ENCODE measurements at regions not wholly inside any gene's neighbourhood (a gene's known extent, or its start where the extent isn't known, plus 50 kb on each side); places are given as distances from the start of the nearest gene placed in this dataset.

DNA sequence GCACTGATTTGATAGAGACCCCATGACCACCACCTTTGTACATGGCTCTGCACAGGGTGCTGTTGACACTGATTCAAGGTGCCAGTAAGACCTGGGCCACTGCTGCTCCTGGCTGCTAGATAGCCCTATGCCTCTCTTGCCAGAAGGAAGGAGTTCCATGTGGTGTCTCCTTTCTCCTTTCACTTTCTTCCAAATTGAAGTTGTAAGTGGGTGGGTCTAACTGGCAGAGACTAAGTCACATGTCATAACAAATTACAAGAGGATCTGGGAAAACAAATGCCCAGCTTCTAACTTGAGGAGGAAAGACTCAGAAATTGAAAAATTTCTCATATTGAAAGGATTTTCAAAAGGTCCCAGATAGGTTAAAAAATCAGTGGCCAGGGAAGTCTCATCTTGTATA is 116.8 kb downstream of the TFAP2B start:
- Mint-ChIP-seq H3K36me3 (no peaks in the 10 kb centered on the region), H3K27ac (no peak overlapping the region), H3K4me1 (no peaks in the 10 kb centered on the region), H3K27me3 (no peaks in the 10 kb centered on the region), H3K4me3 (no peak overlapping the region), H3K9me3 (peaks cover 0 to 7% (median 0%) of the 10 kb centered on the region in 7 donors)
- no peak for DNase-seq
- ATAC-seq (ENCODE audit: low read depth in 2 of 2), result no peak

DNA sequence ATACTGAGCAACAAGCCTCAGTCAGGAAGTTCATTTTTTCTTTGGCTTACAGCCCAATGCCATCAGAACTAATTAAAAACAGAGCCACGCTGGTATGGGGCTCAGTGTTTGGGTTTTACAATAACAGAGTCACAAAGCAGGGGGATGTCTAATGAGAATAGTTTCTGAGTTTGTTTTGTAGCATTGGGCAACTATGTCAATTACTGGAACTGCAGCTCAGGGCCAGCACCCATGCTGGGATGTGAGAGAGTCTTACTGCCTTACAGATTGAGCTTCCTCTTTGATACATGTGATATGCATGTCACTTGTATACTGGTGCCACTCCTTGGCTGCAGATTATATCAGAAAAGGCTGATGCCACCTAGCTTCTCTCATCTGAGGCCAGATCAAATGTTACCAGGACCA is 117.6 kb downstream of the TFAP2B start:
- DNase-seq (no peak), ATAC-seq (ENCODE audit: low read depth in 2 of 2) (no peak)
- H3K4me3 Mint-ChIP-seq, result no peak overlapping the region

DNA sequence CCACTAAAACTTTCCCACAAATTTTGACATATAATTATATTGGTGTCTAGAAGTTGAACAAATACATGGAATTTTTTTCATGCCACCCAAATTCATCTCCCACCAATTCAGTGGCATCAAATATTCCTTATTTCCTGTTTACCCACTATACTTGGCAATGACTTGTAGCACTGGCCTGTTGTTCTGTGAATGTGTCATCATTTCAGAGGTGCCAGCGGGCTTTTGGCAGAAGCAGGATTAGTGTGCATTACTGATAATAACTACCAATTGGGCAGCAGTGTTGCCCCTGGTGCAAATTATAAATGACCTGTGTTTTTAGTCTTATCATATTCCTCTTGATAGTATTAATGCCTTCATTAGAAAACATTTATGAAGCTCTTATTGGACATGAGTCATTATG is 121.3 kb downstream of the TFAP2B start:
- DNase-seq (no peak), ATAC-seq (ENCODE audit: low read depth in 2 of 2) (no peak)
- H3K4me1 Mint-ChIP-seq, result no peaks in the 10 kb centered on the region
- no peak overlapping the region for H3K27ac Mint-ChIP-seq
- H3K9me3 Mint-ChIP-seq, result peaks cover 0 to 7% (median 0%) of the 10 kb centered on the region in 7 donors
- no peaks in the 10 kb centered on the region for H3K27me3 Mint-ChIP-seq
- H3K4me3 Mint-ChIP-seq, result no peak overlapping the region
- H3K36me3 Mint-ChIP-seq, result no peaks in the 10 kb centered on the region

More for the DNA sequence above, 117.6 kb downstream of the TFAP2B start:
- Mint-ChIP-seq H3K27me3 (no peaks in the 10 kb centered on the region), H3K36me3 (no peaks in the 10 kb centered on the region), H3K4me1 (no peaks in the 10 kb centered on the region), H3K9me3 (peaks cover 0 to 7% (median 0%) of the 10 kb centered on the region in 7 donors), H3K27ac (no peak overlapping the region)

DNA sequence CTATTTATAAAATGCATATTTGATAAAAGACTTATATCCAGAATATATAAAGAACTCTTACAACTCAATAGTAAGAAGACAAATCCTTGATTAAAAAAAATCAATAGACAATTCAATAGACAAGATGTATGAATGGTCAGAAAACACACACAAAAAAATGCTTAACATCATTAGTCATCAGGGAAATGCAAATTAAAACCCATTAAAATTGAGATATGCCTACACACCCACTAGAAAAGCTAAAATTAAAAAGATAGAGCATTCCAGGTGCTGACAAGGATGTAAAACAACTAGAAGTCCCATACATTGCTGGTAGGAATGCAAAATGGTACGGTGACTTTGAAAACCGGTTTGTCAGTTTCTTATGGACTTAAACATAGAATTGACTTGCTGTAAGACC is 127.1 kb downstream of the TFAP2B start:
- no peaks in the 10 kb centered on the region for H3K36me3 Mint-ChIP-seq
- no peak for ATAC-seq (ENCODE audit: low read depth in 2 of 2)

DNA sequence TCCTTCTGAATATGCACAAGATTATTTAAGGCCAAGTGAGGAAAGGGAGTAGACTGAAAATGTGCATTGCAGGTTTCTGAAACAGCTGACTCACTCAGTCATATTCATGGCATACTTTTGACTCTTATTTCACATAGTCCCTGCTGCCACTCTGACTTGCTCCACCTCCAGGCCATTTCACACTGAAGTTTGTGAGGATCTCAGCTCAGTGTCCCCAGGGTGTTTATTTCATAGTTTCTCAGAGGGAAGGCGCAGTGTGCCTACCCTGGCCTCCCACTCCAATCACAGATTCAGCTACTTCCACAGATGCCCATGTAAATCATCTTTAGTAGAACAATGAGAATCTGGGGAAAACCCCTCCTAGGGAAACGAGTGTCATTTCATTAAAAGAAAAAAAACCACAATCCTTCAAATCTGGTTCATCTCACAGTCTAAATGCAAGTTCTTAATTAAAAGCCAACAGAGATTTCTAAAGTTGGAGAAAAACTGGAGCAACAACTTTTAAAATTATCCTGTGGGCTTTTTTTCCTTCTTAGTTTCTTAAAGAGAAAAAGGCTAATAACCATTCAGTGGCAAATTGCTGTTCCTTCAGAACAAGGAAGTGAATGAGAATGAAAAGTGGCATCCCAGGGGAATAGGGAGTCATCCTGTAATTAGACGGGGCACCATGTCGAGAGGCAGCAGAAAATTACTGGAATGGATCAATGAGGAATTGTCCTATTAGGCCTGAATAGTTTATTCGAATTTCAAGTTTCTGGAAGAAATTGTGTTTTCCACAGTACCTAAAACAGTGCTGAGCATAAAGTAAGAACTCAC is 133.6 kb downstream of the TFAP2B start:
- ATAC-seq (ENCODE audit: low read depth in 2 of 2), result no peak
- H3K4me3 Mint-ChIP-seq, result no peak overlapping the region
- peaks cover 0 to 2% (median 0%) of the 10 kb centered on the region in 7 donors for H3K9me3 Mint-ChIP-seq

More for the DNA sequence above, 127.1 kb downstream of the TFAP2B start:
- Mint-ChIP-seq H3K9me3 (peaks cover 0 to 2% (median 0%) of the 10 kb centered on the region in 7 donors), H3K27ac (no peak overlapping the region), H3K4me3 (no peak overlapping the region), H3K27me3 (peaks cover 0 to 4% (median 0%) of the 10 kb centered on the region in 3 donors), H3K4me1 (no peaks in the 10 kb centered on the region)
- no peak for DNase-seq

DNA sequence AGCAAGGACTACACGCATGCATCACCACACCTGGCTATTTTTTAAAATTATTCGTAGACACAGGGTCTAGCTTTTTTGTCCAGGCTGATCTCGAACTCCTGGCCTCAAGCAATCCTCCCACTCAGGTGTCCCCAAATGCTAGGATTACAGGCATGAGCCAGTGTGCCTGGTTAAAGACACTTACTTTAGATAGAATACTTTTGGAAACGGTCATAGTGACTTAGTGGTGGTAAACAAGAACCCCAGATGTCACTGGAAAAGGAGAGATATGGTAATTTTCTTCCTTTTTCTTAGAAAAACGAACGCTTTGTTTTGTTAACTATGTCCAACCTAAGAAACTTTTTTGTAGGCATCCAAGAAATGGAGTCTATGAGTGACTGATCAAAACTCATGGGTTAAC is 137.3 kb downstream of the TFAP2B start:
- H3K9me3 Mint-ChIP-seq, result no peaks in the 10 kb centered on the region
- ATAC-seq (ENCODE audit: low read depth in 2 of 2), result no peak
- H3K27ac Mint-ChIP-seq, result no peak overlapping the region
- H3K4me3 Mint-ChIP-seq, result no peak overlapping the region
- no peak for DNase-seq
- peaks cover 0 to 3% (median 0%) of the 10 kb centered on the region in 3 donors for H3K4me1 Mint-ChIP-seq
- no peaks in the 10 kb centered on the region for H3K36me3 Mint-ChIP-seq
- H3K27me3 Mint-ChIP-seq, result no peaks in the 10 kb centered on the region

More for the DNA sequence above, 133.6 kb downstream of the TFAP2B start:
- H3K36me3 Mint-ChIP-seq, result no peaks in the 10 kb centered on the region
- no peak for DNase-seq
- H3K27ac Mint-ChIP-seq, result no peak overlapping the region
- H3K4me1 Mint-ChIP-seq, result peaks cover 0 to 3% (median 0%) of the 10 kb centered on the region in 3 donors
- H3K27me3 Mint-ChIP-seq, result peaks cover 0 to 4% (median 0%) of the 10 kb centered on the region in 3 donors

DNA sequence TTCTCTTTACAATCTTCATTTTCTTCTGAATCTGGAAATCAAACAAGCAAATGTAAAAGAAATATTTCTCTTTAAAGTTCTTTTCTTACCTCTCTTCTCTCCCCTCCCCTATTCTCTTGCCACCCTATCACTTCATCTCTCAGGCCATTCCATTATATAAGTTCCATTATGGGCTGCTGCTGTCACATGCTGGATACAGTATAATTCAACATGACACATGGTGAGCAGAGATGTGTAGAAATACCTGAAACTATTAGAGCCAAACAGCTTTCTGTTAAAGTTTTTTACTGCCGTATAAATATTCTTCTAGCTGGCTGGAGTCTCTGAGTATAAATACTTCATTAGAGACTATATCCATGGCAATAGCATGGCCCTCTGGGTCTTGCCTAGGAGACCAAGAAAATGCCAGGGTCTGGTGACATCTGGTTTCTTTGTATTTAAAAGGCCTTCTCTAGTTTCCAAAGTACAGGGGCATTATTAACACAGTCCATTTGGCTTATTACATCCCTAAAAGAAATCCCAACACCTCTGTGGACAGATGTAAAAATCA is 139.6 kb downstream of the TFAP2B start:
- no peak overlapping the region for H3K27ac Mint-ChIP-seq
- no peaks in the 10 kb centered on the region for H3K36me3 Mint-ChIP-seq
- no peaks in the 10 kb centered on the region for H3K4me1 Mint-ChIP-seq

DNA sequence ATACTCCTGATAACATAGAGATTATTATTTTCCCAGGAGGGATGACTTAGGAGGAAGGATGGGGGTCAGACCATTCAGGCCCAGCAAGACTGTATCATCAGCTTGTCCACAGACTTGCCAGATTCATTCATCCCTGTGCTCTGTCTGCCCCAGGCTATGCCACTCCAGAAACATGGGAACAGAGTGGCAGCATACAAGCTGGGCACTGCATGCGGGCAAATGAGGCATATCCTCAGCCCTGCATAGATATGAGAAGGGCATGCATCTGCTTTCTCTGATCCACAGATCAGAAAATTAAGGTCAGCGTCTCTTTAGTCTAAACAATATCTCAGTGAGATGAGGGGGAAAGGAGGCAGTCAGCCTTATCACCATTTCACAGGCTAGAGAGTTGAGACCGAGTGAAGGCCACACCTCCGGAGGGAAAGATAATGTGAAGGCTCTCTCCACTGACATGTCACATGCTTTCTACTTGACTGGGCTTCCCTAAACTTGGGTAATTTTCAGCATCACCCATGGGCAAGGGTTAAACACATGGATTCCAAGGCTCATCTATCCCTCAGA is 140.5 kb downstream of the TFAP2B start:
- Mint-ChIP-seq H3K4me3 (no peak overlapping the region), H3K9me3 (peaks cover 0 to under 1% (median 0%) of the 10 kb centered on the region in 7 donors), H3K27ac (no peak overlapping the region), H3K4me1 (peaks cover 0 to 3% (median 0%) of the 10 kb centered on the region in 3 donors), H3K36me3 (no peaks in the 10 kb centered on the region), H3K27me3 (no peaks in the 10 kb centered on the region)
- ATAC-seq (ENCODE audit: low read depth in 2 of 2), result no peak
- DNase-seq, result no peak

More for the DNA sequence above, 139.6 kb downstream of the TFAP2B start:
- Mint-ChIP-seq H3K27me3 (no peaks in the 10 kb centered on the region), H3K4me3 (no peak overlapping the region), H3K9me3 (no peaks in the 10 kb centered on the region)
- ATAC-seq (ENCODE audit: low read depth in 2 of 2), result no peak
- no peak for DNase-seq

DNA sequence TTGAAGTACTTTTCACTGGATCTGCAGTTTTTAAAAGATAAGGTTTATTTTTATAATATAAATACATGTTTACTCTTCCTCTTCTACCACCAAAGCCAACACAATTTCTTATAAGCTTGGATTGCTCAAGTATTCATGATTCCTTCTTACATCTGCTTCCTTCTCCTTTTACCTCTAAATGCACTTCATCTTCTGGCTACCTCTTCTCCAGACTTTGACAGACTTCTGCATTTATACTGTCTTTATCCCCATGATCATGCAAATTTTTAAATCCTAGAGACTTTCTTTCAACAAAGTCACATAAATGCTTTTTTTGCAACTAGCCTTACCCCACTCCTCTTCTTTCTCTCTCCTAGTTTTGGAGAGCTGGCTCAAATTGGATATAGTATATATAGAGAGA is 142.9 kb downstream of the TFAP2B start:
- Mint-ChIP-seq H3K4me3 (no peak overlapping the region), H3K27ac (no peak overlapping the region), H3K27me3 (no peaks in the 10 kb centered on the region), H3K36me3 (no peaks in the 10 kb centered on the region), H3K4me1 (peaks cover 10 to 13% (median 11%) of the 10 kb centered on the region in 3 donors), H3K9me3 (peaks cover 0 to 2% (median 0%) of the 10 kb centered on the region in 7 donors)
- DNase-seq, result no peak
- no peak for ATAC-seq (ENCODE audit: low read depth in 2 of 2)

DNA sequence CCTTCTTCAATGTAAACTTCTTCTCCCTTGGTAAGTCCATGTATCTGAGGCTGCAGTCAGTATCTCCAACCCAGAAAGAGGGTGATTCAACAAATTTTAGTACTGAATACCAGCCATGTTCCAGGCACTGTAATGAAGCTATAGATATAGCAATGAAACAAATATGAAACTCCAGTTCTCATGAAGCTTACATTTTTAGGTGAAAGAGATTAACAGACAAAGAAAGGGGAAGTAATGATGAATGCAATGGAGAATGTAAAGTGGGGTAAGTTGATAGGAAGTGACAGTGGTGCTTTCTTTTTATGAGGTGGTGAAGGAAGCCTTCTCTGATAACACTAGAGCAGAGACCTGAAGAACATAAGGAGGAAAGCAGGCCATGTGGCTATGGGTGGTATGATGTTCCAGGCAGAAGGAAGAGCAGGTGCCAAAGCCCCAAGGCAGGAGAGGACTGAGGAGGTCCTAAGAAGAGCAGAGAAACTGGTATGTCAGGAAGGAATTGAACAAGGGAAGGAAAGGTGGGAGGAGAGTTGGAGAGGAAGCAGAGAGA is 143.6 kb downstream of the TFAP2B start:
- Mint-ChIP-seq H3K9me3 (peaks cover 0 to 2% (median 0%) of the 10 kb centered on the region in 7 donors), H3K36me3 (no peaks in the 10 kb centered on the region), H3K4me3 (no peak overlapping the region), H3K27ac (no peak overlapping the region), H3K4me1 (peaks cover 16 to 18% (median 17%) of the 10 kb centered on the region in 3 donors), H3K27me3 (no peaks in the 10 kb centered on the region)
- DNase-seq (no peak), ATAC-seq (ENCODE audit: low read depth in 2 of 2) (peak; percentile 66 to 73)

DNA sequence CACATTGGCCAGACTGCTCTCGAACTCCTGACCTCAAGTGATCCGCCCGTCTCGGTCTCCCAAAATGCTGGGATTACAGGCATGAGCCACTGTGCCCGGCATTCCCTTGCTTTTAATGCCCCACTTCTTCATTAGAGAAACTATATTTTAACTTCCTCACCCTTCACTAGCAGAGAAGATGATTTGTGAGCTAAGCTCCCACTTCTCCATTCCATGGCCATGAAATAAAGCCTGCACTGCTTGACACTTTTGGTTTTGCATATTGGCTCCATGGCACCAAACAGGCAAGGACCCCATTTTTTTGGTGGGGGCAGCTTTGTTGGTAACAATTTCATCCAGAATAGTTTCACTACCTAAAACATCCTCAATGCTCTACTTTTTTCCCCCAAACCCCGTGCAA is 145.3 kb downstream of the TFAP2B start:
- H3K27me3 Mint-ChIP-seq, result no peaks in the 10 kb centered on the region
- peaks cover 16 to 19% (median 18%) of the 10 kb centered on the region in 3 donors for H3K4me1 Mint-ChIP-seq
- DNase-seq, result no peak
- peaks cover 0 to 4% of the 10 kb centered on the region in 2 donors for H3K36me3 Mint-ChIP-seq
- H3K27ac Mint-ChIP-seq, result no peak overlapping the region
- peak in 1 of 2 donors; percentile 29 for ATAC-seq (ENCODE audit: low read depth in 2 of 2)
- H3K4me3 Mint-ChIP-seq, result no peak overlapping the region
- H3K9me3 Mint-ChIP-seq, result peaks cover 0 to 2% (median 0%) of the 10 kb centered on the region in 7 donors

DNA sequence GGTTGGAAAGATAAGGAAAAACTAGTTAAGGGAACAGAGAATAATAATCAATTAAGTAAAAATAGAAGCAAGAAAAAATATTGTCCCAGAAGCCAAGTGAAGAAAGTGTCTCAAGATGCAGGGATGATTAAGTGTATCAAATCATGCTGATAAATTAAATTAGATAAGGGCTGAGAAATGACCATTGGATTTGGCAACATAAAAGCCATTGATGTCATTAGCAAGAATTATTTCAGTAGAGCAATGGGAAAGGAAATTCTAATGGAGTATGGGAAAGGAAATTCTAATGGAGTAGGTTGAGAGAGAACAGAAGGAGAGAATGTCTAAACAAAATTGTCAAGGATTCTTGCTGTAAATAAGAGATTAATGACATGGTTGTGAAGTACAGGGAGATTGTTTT is 146.8 kb downstream of the TFAP2B start:
- Mint-ChIP-seq H3K4me1 (peaks cover 16 to 19% (median 18%) of the 10 kb centered on the region in 3 donors), H3K4me3 (no peak overlapping the region), H3K9me3 (peaks cover 0 to 2% (median 0%) of the 10 kb centered on the region in 7 donors), H3K27ac (no peak overlapping the region), H3K27me3 (no peaks in the 10 kb centered on the region), H3K36me3 (peaks cover 0 to 7% of the 10 kb centered on the region in 2 donors)
- no peak for ATAC-seq (ENCODE audit: low read depth in 2 of 2)
- no peak for DNase-seq

DNA sequence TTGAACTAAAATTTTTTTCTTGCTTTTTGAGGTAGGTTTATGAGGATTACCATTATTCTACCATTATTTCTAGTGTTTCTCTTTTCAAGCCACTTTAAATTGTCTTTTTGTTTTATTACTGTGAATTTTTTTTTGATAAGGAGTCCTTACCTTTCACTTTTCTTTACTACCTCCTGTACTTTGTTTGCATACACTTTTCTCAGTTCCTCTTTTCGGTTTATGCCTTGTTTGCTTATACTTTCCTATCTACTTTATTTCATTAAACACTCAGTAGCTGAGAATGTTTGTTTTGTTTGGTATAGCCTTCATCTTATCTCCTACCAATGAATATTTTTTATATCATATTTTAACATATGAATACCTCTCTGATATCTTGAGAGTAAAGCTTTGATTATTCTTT is 147.9 kb downstream of the TFAP2B start:
- Mint-ChIP-seq H3K27ac (peak overlapping the region in 1 of 6 donors; percentile 59), H3K4me3 (peak overlapping the region in 2 of 8 donors; percentile 12 to 45), H3K27me3 (peaks cover 0 to under 1% (median 0%) of the 10 kb centered on the region in 3 donors)

More for the DNA sequence above, 147.9 kb downstream of the TFAP2B start:
- ATAC-seq (ENCODE audit: low read depth in 2 of 2) (peak; percentile 71 to 72), DNase-seq (peak; percentile 2)
- Mint-ChIP-seq H3K4me1 (peaks cover 16 to 19% (median 18%) of the 10 kb centered on the region in 3 donors), H3K9me3 (peaks cover 0 to 2% (median 0%) of the 10 kb centered on the region in 7 donors), H3K36me3 (peaks cover 0 to 7% of the 10 kb centered on the region in 2 donors)

Data from naive B cell (primary cell).